ENCODE measurements at regions not wholly inside any gene's neighbourhood (a gene's known extent, or its start where the extent isn't known, plus 50 kb on each side); places are given as distances from the start of the nearest gene placed in this dataset.

DNA sequence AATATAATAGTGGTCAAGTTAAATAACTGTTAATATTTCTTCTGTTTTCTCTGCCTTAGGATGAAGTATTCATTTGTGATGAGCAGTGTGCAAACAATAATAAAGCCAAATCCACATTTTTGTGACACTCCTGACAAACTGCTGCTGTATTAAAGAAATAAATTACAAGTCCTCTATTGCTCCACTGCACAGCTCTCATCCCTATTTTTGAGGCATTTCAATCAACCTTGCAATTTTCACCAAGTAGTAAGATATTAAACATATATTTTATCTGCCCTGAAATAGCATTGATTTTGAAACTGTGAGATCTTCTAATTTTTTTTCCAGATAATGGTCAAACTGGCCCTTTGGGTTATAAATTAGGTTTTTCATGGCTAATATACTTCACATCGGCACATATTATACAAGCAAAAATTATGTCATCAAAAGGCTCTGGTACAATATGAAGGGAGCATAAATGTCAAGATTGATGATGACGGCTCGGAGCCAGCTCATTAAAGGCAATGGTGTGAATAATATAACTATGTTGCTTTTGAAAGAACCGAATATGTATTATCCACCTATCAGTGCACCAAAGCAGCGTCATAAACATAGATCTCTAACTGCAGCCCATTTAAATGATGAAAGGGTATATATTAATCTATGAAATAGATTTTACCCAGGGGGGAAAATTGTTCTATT, 764.9 kb downstream of the DNAH5 start:
- WGBS, 2 experiments (ENCODE audit: extremely low coverage in 1 of 2, insufficient coverage in 1 of 2, insufficient read length in 1 of 2, insufficient replicate concordance in 2 of 2, low coverage in 1 of 2, low lambda C conversion rate in 2 of 2, missing lambda C conversion rate in 1 of 2) = 92% methylated on average over 5 of the region's 5 CpGs; no CpG with 5 or more reads in 1 of the 2 experiments
- Histone ChIP-seq H2BK15ac (ENCODE audit: low read length) (no peak overlapping the region), H3K23ac (ENCODE audit: insufficient read length) (no peak overlapping the region), H4K5ac (ENCODE audit: insufficient read length, low read depth, low read length) (no peak overlapping the region), H3K4me3 (ENCODE audit: extremely low read depth in 1 of 4, insufficient read depth in 2 of 4, low read depth in 3 of 4, low read length in 4 of 4) (no peak overlapping the region), H3K9me3 (ENCODE audit: insufficient read depth in 2 of 2, low read depth in 1 of 2, low read length in 1 of 2) (no peaks in the 10 kb centered on the region), H3K27ac (ENCODE audit: low read depth, low read length) (no peak overlapping the region), H2BK12ac (ENCODE audit: low read depth, low read length) (no peak overlapping the region), H2BK5ac (ENCODE audit: low read depth, low read length) (no peak overlapping the region), H2AK5ac (ENCODE audit: low read depth, low read length) (no peak overlapping the region), H4K20me1 (replicated peaks in 1 of 2; ENCODE audit: control insufficient read depth in 1 of 2, insufficient read depth in 2 of 2, low read length in 2 of 2) (no peaks in the 10 kb centered on the region), H3K56ac (replicated peaks; ENCODE audit: insufficient read length, low read depth, low read length) (no peak overlapping the region), H3K79me2 (ENCODE audit: control insufficient read depth in 1 of 2, insufficient read depth in 2 of 2, low read length in 2 of 2) (no peaks in the 10 kb centered on the region), H2BK20ac (ENCODE audit: low read length) (no peak overlapping the region), H3K36me3 (ENCODE audit: control insufficient read depth in 2 of 4, insufficient read depth in 4 of 4, low read length in 3 of 4) (no peaks in the 10 kb centered on the region), H3K79me1 (ENCODE audit: low read depth, low read length) (no peaks in the 10 kb centered on the region), H3K23me2 (ENCODE audit: low read depth, low read length) (no peaks in the 10 kb centered on the region), H3K18ac (ENCODE audit: extremely low read depth, low read length) (no peak overlapping the region), H2BK120ac (replicated peaks; ENCODE audit: low read depth, low read length) (no peak overlapping the region), H4K91ac (replicated peaks; ENCODE audit: insufficient read length, low read length) (no peak overlapping the region), H3K4me2 (ENCODE audit: insufficient read depth in 1 of 2, low read depth in 2 of 2, low read length in 2 of 2) (no peak overlapping the region), H4K8ac (ENCODE audit: extremely low read depth, insufficient read depth, low read length) (no peak overlapping the region), H3K27me3 (replicated peaks in 1 of 4; ENCODE audit: control insufficient read depth in 3 of 4, extremely low read depth in 1 of 4, insufficient read depth in 3 of 4, low read length in 3 of 4) (no peaks in the 10 kb centered on the region), H3K9ac (replicated peaks in 1 of 4; ENCODE audit: extremely low read depth in 1 of 4, low read depth in 3 of 4, low read length in 3 of 4) (no peak overlapping the region), H3K4me1 (replicated peaks in 1 of 4; ENCODE audit: control insufficient read depth in 3 of 4, insufficient read depth in 4 of 4, low read length in 3 of 4) (no peaks in the 10 kb centered on the region), H3K14ac (ENCODE audit: insufficient read length) (no peak overlapping the region), H2AFZ (ENCODE audit: low read length) (no peak overlapping the region), H3K4ac (replicated peaks; ENCODE audit: insufficient read length, low read depth, low read length) (no peak overlapping the region)
- FAIRE-seq = no peak
- TF ChIP-seq NRF1 (IDR thresholded peaks at IDR 0.05; ENCODE audit: low read depth, low read length) (no peak), TBP (IDR thresholded peaks at IDR 0.05; ENCODE audit: low read depth, low read length) (no peak), EZH2 (IDR thresholded peaks at IDR 0.05; ENCODE audit: low read depth, low read length, severe bottlenecking) (no peak), TAF7 (optimal IDR thresholded peaks at IDR 0.05; ENCODE audit: borderline replicate concordance, low read depth, low read length) (no peak), SIRT6 (IDR thresholded peaks at IDR 0.05; ENCODE audit: low read length) (no peak), BCL11A (IDR thresholded peaks at IDR 0.05; ENCODE audit: low read depth in 2 of 2, low read length in 2 of 2) (no peak)
- ChIA-PET POLR2A (ENCODE audit: partially characterized antibody) (no interaction called here), CTCF (ENCODE audit: partially characterized antibody) (no interaction called here)
- no peak for DNase-seq (ENCODE audit: low read depth in 1 of 2, low spot score in 2 of 2)

Measured in H1 (cell line).